Smooth muscle cell (in vitro differentiated cells): ENCODE measurements at regions not wholly inside any gene's neighbourhood (a gene's known extent, or its start where the extent isn't known, plus 50 kb on each side); places are given as distances from the start of the nearest gene placed in this dataset.

Experiments used
- DNase-seq: peaks from one replicate; lab custom pipeline; 2025; ENCODE audit not compliant: unreplicated experiment; lab: John Stamatoyannopoulos, UW
- H2AFZ ChIP-seq: fragments of 200-600 bp; sonication (generic); 2 replicates; pipeline ENCODE4 v1.6.0; 2016; ENCODE audit warnings: antibody characterized with exemption, low read depth, mild to moderate bottlenecking
- H3F3A ChIP-seq: fragments of 200-600 bp; sonication (generic); 2 replicates; pipeline ENCODE4 v1.6.0; 2017; ENCODE audit warnings: antibody characterized with exemption, low read depth
- H3K27ac ChIP-seq: fragments of 200-600 bp; sonication (generic); 2 replicates; pipeline ENCODE4 v1.5.1; 2016; ENCODE audit warnings: low read depth, mild to moderate bottlenecking
- H3K27me3 ChIP-seq: fragments of 200-600 bp; sonication (generic); 2 replicates; pipeline ENCODE4 v1.6.1; 2016; ENCODE audit warnings: low read depth, mild to moderate bottlenecking
- H3K36me3 ChIP-seq: fragments of 200-600 bp; sonication (generic); 2 replicates; pipeline ENCODE4 v1.5.1; 2016; ENCODE audit warnings: low read depth
- H3K4me1 ChIP-seq: fragments of 200-600 bp; sonication (generic); 2 replicates; pipeline ENCODE4 v1.5.1; 2016; ENCODE audit warnings: low read depth
- H3K4me2 ChIP-seq: fragments of 200-600 bp; sonication (generic); 2 replicates; pipeline ENCODE4 v1.6.0; 2016; ENCODE audit warnings: mild to moderate bottlenecking
- H3K4me3 ChIP-seq: fragments of 200-600 bp; sonication (generic); 2 replicates; pipeline ENCODE4 v1.5.1; 2016; ENCODE audit warnings: mild to moderate bottlenecking
- H3K79me2 ChIP-seq: fragments of 200-600 bp; sonication (generic); 2 replicates; pipeline ENCODE4 v1.6.0; 2016; ENCODE audit warnings: low read depth, mild to moderate bottlenecking
- H3K9ac ChIP-seq: fragments of 200-600 bp; sonication (generic); 2 replicates; pipeline ENCODE4 v1.6.0; 2016; ENCODE audit warnings: low read depth
- H3K9me3 ChIP-seq: fragments of 200-600 bp; sonication (generic); replicated peaks from 2 replicates; pipeline ENCODE4 v1.5.1; 2016; ENCODE audit warnings: low read depth
- H4K20me1 ChIP-seq: fragments of 200-600 bp; sonication (generic); 2 replicates; pipeline ENCODE4 v1.6.0; 2016; ENCODE audit warnings: low read depth
- CTCF ChIP-seq: fragments of 200-600 bp; sonication (generic); IDR thresholded peaks from 2 replicates; pipeline ENCODE4 v1.5.1; 2017; ENCODE audit warnings: borderline replicate concordance, mild to moderate bottlenecking, antibody characterized with exemption; ENCODE audit not compliant: insufficient read depth, poor library complexity, severe bottlenecking
- WGBS: methylation state at CpG from one replicate; pipeline ENCODE4 v1.1.7; 2016; ENCODE audit warnings: low lambda C conversion rate; 5-methylcytosine and 5-hydroxymethylcytosine counted together

- 53% methylated on average over 2 of the region's 2 CpGs for WGBS
- H3K9ac ChIP-seq, result no peak overlapping the region
- no peaks in the 10 kb centered on the region for H3K79me2 ChIP-seq
- no peaks in the 10 kb centered on the region for H3F3A ChIP-seq
- no peak overlapping the region for H3K4me2 ChIP-seq
- no peaks in the 10 kb centered on the region for H3K27me3 ChIP-seq
- no peak overlapping the region for H3K27ac ChIP-seq
- H3K36me3 ChIP-seq, result no peaks in the 10 kb centered on the region
- H3K4me1 ChIP-seq, result no peaks in the 10 kb centered on the region
- no peak for TF ChIP-seq CTCF
- H3K9me3 ChIP-seq, result no peaks in the 10 kb centered on the region
- H2AFZ ChIP-seq, result no peak overlapping the region
- DNase-seq, result no peak
- no peak overlapping the region for H3K4me3 ChIP-seq
- H4K20me1 ChIP-seq, result no peaks in the 10 kb centered on the region
Observed at GRCh38 chr6:97726378-97726777, 443.4 kb upstream of the MMS22L start.

- no peaks in the 10 kb centered on the region for H3K4me1 ChIP-seq
- no peaks in the 10 kb centered on the region for H3F3A ChIP-seq
- H3K9me3 ChIP-seq, result no peaks in the 10 kb centered on the region
- H3K36me3 ChIP-seq, result no peaks in the 10 kb centered on the region
- TF ChIP-seq CTCF, result no peak
- no peaks in the 10 kb centered on the region for H3K79me2 ChIP-seq
- WGBS, result 93% methylated on average over 3 of the region's 3 CpGs
- no peaks in the 10 kb centered on the region for H4K20me1 ChIP-seq
- no peak for DNase-seq
- H3K27ac ChIP-seq, result no peak overlapping the region
- no peak overlapping the region for H2AFZ ChIP-seq
- no peak overlapping the region for H3K4me3 ChIP-seq
- H3K27me3 ChIP-seq, result no peaks in the 10 kb centered on the region
- H3K4me2 ChIP-seq, result no peak overlapping the region
- H3K9ac ChIP-seq, result no peak overlapping the region
Observed at GRCh38 chr6:97732045-97732444, 449.0 kb upstream of the MMS22L start.

- 78% methylated on average over 3 of the region's 3 CpGs for WGBS
- no peaks in the 10 kb centered on the region for H3K36me3 ChIP-seq
Observed at GRCh38 chr6:97757575-97757974, 474.6 kb upstream of the MMS22L start.

More at GRCh38 chr6:97757575-97757974, 474.6 kb upstream of the MMS22L start:
- H3K27ac ChIP-seq, result no peak overlapping the region
- H3F3A ChIP-seq, result no peaks in the 10 kb centered on the region
- H3K27me3 ChIP-seq, result no peaks in the 10 kb centered on the region
- no peak overlapping the region for H3K4me3 ChIP-seq
- H3K4me2 ChIP-seq, result no peak overlapping the region
- no peaks in the 10 kb centered on the region for H4K20me1 ChIP-seq
- TF ChIP-seq CTCF, result no peak
- no peak overlapping the region for H2AFZ ChIP-seq
- H3K79me2 ChIP-seq, result no peaks in the 10 kb centered on the region
- no peak for DNase-seq
- no peaks in the 10 kb centered on the region for H3K9me3 ChIP-seq
- H3K4me1 ChIP-seq, result no peaks in the 10 kb centered on the region
- no peak overlapping the region for H3K9ac ChIP-seq
